Right cardiac atrium (tissue), 5 donors: ENCODE measurements at regions not wholly inside any gene's neighbourhood (a gene's known extent, or its start where the extent isn't known, plus 50 kb on each side); places are given as distances from the start of the nearest gene placed in this dataset.

Source experiments
- ATAC-seq, 2 donors: fragments of 200-7000 bp; cut with Tn5 transposase; one replicate each; pipeline versions ENCODE4 v1.8.0 to v1.9.1; 2020; ENCODE audit warnings: moderate library complexity in 2 of 2, mild to moderate bottlenecking in 1 of 2
- DNase-seq, 3 donors: peaks; one replicate each; pipeline ENCODE4 v3.0.0-alpha.2; 2020
- H3K27ac ChIP-seq: one replicate; pipeline ENCODE4 v1.5.1; 2013; ENCODE audit warnings: mild to moderate bottlenecking, low read length, control low read depth, moderate library complexity
- H3K27me3 ChIP-seq: one replicate; pipeline ENCODE4 v1.6.1; 2013; ENCODE audit not compliant: control insufficient read depth, insufficient read depth
- H3K4me1 ChIP-seq: one replicate; pipeline ENCODE4 v1.6.1; 2013; ENCODE audit warnings: low read length; ENCODE audit not compliant: control insufficient read depth, insufficient read depth
- H3K4me3 ChIP-seq: one replicate; pipeline ENCODE4 v1.5.1; 2013; ENCODE audit warnings: low read length, control low read depth
- H3K9me3 ChIP-seq: one replicate; pipeline ENCODE4 v1.6.1; 2013; ENCODE audit warnings: low read length; ENCODE audit not compliant: control insufficient read depth
- WGBS: extraction: QIAGEN DNeasy Blood & Tissue Kit; methylation state at CpG from one replicate; pipeline ENCODE4 v1.1.7; 2013; 5-methylcytosine and 5-hydroxymethylcytosine counted together
- intact Hi-C, 4 donors: fragments of 100-400 bp; cut with DNase I; formaldehyde crosslinking; loops; one replicate each; pipeline versions ENCODE4 v1.11.0 to v1.14.0; 2022 to 2023
- donor health status: healthy with polysubstance abuse.
- donor health status: DM: no; HTN: yes; CAD: no.
- donor health status: DM: no; HTN: no; CAD: no.
- donor health status: DM: no; HTN: yes; CAD: no; lungs with severe emphysema.
- donor health status: DM: yes; HTN: yes; CAD: no.

DNA sequence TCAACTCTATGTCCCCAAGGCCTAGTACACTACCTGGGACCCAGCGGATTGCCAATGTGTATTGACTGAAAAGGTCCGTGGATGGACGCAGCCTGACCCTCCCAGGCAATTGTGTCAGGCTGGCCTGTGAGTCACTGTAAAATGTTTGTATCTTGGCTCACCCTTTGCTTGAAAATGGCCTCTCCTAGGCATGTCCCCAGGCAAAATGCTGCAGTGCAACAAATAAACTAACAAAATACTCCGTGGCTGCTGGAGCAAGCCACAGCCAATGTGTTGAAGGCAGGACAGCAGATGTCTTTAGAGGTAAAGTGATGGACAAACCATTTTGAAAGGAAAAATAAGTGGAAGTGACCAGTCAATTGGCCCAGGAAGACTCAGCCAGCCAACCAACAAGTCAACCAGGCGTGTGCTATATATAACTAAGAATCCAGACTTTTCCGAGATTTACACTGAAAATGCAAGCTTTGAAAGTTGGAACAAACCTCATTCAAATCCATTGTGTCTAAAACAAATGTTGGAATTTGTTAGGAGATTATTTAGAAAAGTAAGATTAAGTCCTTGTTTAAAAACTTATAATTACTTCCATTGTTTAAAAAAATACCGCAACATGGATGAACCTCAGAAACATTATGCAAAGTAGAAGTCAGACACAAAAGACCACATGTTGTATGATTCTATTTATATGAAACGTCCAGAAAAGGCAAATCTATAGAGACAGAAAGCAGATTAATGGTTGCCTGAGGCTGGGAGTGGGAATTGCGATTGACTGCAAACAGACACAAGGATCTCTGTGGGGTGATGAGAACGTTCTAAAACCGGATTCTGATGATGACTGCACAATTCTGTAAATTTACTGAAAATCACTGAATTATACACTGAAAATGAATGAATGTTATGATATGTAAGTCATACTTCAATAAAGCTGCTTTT is 191.2 kb downstream of the TLE3 start:
- peaks cover 2% of the 10 kb centered on the region for H3K4me1 ChIP-seq
- 90% methylated on average over 11 of the region's 11 CpGs for WGBS
- no peak for DNase-seq
- ATAC-seq: no peak
- H3K27me3 ChIP-seq: no peaks in the 10 kb centered on the region
- no peak overlapping the region for H3K4me3 ChIP-seq
- H3K27ac ChIP-seq: no peak overlapping the region
- H3K9me3 ChIP-seq: no peaks in the 10 kb centered on the region
- intact Hi-C loops: no loop called here

DNA sequence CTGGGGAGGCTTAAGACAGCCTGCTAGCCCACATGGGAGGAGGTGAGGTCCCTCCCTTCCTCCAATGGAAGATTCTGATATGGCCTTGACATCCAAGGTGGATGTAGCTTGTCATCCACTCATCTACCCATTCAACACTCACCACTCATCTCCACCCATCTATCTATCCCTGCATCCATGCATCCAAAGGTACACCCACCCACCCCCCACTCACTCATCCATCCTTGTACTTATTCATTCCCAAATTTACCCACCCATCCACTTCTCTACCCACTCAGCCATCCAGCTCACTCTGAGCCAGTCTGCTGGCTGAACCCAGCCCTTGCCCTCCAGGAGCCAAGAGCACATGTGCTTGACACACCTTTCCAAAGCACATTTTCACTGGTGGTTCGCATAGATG is 189.7 kb downstream of the TLE3 start:
- Histone ChIP-seq H3K27ac (no peak overlapping the region), H3K4me3 (no peak overlapping the region), H3K9me3 (no peaks in the 10 kb centered on the region), H3K4me1 (no peaks in the 10 kb centered on the region), H3K27me3 (no peaks in the 10 kb centered on the region)
- intact Hi-C loops: no loop called here
- ATAC-seq (no peak), DNase-seq (no peak)
- 94% methylated on average over 1 of the region's 1 CpG for WGBS

DNA sequence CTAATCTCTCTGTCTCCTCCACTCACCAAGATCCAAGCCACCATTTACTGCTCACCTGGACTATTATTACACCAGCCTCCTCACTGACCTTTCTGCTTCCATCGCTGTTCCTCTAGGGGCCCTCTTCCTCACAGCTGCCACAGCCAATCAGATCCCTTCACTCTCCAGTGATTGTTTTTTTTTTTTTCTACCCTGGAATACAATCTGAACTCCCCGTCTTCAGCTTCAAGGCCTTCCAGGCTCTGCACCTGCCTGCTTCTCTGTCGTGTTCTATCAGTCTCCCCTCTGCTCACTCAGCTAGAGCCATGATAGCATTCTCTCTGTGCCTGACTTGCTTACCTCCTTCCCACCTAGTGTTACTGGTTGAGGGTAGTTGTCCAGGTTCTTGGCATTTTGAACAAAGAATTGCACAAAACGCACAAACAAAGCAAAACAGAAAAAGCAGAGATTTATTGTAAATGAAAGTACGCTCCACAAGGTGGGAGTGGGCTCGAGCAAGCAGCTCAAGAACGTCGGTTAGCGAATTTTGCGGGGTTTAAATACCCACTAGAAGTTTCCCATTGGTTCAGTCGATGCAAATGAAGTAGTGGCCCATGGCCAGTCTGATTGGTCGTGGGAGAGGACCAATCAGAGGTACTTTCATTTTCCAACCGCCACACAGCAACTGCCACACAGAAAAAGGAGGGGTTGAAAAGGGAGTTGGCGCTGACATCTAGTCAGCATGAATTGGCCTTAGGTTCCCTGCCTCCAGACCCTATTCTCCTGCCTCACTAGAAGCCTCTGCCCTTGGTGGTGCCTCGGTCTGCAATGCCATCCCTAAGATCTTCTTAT is 188.9 kb downstream of the TLE3 start:
- Histone ChIP-seq H3K9me3 (no peaks in the 10 kb centered on the region), H3K27ac (no peak overlapping the region), H3K27me3 (no peaks in the 10 kb centered on the region), H3K4me1 (no peaks in the 10 kb centered on the region), H3K4me3 (no peak overlapping the region)
- DNase-seq (no peak), ATAC-seq (no peak)
- 93% methylated on average over 15 of the region's 15 CpGs for WGBS
- intact Hi-C loops: no loop called here

DNA sequence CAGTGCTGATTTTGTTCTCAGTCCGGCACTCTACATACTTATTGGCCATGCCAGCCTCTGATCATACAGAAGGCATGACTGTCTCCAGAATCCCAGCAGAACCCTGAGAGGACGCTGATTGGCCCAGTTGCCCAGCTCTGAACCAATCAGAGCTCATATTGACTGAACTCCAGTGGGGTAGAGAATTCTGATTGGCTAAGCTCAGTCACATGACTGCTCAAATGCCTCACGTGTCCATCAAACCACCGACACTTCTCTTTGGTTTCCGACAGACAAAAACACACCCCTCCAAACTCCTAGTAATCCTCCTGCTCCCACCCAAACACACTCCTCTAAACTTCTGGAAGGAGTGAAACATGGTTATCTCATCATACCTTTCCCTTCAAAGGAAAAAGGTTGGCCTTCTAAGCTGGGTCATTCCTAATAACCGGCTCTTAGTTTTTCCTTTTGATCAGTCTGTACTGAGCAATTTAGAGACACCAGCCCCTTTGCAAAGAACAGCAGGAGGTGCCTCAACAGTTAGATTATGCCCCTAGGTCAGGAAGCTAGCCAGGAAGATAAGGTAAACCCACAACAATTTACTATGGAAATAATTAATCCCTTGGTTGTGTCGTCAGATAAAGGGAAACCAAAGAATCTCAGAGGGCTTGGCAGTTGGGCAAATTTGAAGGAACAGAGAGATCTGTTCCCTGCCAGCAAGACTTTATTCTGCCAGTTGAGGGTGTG is 187.8 kb downstream of the TLE3 start:
- intact Hi-C loops: no loop called here
- Histone ChIP-seq H3K4me3 (no peak overlapping the region), H3K27me3 (no peaks in the 10 kb centered on the region), H3K4me1 (no peaks in the 10 kb centered on the region), H3K9me3 (no peaks in the 10 kb centered on the region), H3K27ac (no peak overlapping the region)
- WGBS: 70% methylated on average over 7 of the region's 7 CpGs
- DNase-seq: no peak
- no peak for ATAC-seq

DNA sequence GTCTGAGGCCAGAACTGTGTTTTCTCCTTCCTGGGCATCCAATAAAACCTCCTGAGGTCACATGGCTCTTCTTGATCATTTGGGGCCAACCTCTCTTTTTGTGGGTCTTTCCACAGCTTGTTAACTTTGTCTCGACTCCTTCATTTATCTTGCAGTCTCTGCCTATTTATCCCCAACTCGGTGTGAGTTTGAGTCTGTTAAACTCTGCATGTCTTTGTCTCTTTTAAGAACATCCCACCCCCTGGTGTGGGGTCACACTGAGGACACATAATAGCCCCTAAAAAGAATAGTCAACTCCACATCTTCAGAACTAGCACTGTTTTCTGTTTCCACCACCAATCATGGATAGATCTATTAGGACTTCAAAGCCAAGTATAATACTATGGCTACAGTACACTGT is 187.2 kb downstream of the TLE3 start:
- intact Hi-C loops: no loop called here
- H3K27me3 ChIP-seq: no peaks in the 10 kb centered on the region
- no peak overlapping the region for H3K4me3 ChIP-seq
- H3K27ac ChIP-seq: no peak overlapping the region
- WGBS: 73% methylated on average over 2 of the region's 2 CpGs
- no peaks in the 10 kb centered on the region for H3K4me1 ChIP-seq
- no peak for DNase-seq
- no peaks in the 10 kb centered on the region for H3K9me3 ChIP-seq
- no peak for ATAC-seq

DNA sequence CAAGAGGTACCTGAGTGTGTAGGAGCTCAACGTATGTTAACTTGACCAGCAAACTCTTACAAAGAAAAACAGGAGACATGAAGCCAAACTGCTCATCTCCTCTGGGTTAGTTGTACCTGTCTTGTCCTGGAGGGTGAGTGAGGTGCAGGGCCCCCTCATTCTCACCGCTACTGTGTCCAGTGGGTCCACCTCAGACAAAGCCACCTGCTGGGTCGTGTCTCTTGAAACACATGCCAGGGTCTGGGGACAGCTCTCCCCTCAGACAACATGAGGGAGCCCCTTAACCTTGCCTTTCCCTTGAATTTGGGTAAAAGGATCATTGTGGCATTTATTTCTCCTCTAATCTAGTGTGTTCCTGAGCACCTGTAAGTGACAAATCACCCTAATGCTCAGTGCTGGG is 185.6 kb downstream of the TLE3 start:
- Histone ChIP-seq H3K4me1 (no peaks in the 10 kb centered on the region), H3K27ac (no peak overlapping the region), H3K9me3 (no peaks in the 10 kb centered on the region), H3K4me3 (no peak overlapping the region), H3K27me3 (no peaks in the 10 kb centered on the region)
- no peak for DNase-seq
- intact Hi-C loops: no loop called here
- no peak for ATAC-seq
- WGBS: 90% methylated on average over 3 of the region's 3 CpGs

DNA sequence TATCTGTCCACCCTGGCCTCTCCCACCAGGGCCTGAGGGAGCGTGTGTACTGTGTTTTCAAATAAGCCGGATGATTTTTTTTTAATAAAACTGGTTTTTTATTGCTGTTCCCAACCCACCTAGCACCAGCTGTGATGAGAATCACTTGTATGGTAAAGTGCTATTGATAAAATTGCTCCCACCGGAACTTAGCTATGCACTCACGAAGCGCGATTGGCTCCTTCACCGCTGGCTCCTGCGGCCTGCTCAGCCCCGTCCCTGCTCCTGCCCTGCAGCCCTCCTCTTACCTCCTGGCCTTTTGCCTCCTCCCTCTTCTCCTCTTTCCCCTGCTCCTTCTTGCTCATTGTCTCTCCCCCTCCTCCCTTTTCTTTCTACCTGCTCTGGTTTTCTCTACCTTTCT is 183.7 kb downstream of the TLE3 start:
- 82% methylated on average over 9 of the region's 9 CpGs for WGBS
- H3K4me3 ChIP-seq: no peak overlapping the region
- DNase-seq: no peak
- no peaks in the 10 kb centered on the region for H3K4me1 ChIP-seq
- H3K27ac ChIP-seq: no peak overlapping the region
- intact Hi-C loops: no loop called here
- H3K9me3 ChIP-seq: no peaks in the 10 kb centered on the region
- ATAC-seq: no peak
- H3K27me3 ChIP-seq: no peaks in the 10 kb centered on the region

DNA sequence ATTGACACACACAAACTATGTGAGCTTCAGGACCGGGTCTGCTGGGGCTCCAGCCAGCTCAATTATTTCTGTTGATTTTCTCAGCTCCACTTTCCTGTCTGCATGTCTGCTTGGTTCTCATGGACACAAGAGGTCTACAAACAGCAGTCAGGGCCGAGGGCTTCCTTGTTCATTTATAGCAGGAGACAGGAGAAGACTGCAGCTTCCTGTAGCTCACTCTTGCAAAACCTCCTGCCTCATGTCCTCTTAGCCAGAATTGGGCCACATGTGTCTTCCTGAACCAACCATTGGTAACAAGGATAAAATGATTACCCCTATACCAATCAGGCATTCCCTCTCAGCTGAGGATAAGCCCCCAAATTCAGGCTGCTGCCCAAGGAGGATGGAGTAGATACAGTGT is 182.8 kb downstream of the TLE3 start:
- no peaks in the 10 kb centered on the region for H3K9me3 ChIP-seq
- 49% methylated on average over 2 of the region's 2 CpGs for WGBS
- no peaks in the 10 kb centered on the region for H3K27me3 ChIP-seq
- no peak for DNase-seq
- no peak for ATAC-seq
- intact Hi-C loops: no loop called here
- no peak overlapping the region for H3K27ac ChIP-seq
- no peaks in the 10 kb centered on the region for H3K4me1 ChIP-seq
- no peak overlapping the region for H3K4me3 ChIP-seq

DNA sequence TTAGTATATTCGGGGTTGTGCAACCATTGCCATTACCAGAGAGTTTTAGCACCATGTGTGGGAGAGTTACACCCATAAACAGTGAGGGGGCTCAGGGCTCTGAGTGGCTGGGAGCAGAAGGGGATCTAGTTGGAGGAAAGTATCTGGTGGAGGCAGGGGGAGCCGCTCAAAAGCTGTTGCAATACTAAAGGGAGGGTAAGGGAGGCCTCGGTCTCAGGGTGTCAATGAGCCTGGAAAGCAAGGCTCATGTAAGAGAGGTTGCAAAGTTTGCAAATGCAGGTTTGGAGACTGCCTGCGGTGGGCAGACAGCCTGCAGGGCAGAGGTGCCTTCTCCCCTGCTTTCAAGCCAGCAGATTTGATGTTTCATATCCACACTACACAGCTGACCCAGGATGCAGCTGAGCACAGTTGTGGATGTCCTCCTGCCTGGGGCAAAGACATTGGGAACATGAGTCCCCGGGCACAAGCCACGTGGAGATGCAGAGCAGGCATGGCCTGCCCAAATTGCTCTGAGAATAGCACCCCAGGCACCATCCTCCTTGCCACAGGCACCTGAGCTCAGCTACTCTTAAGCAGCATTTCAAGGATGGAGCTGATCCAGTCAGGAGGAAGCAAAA is 181.4 kb downstream of the TLE3 start:
- Histone ChIP-seq H3K9me3 (peaks cover under 1% of the 10 kb centered on the region), H3K4me3 (no peak overlapping the region), H3K4me1 (no peaks in the 10 kb centered on the region), H3K27ac (no peak overlapping the region), H3K27me3 (no peaks in the 10 kb centered on the region)
- ATAC-seq (no peak), DNase-seq (no peak)
- 85% methylated on average over 6 of the region's 6 CpGs for WGBS
- intact Hi-C loops: no loop called here

DNA sequence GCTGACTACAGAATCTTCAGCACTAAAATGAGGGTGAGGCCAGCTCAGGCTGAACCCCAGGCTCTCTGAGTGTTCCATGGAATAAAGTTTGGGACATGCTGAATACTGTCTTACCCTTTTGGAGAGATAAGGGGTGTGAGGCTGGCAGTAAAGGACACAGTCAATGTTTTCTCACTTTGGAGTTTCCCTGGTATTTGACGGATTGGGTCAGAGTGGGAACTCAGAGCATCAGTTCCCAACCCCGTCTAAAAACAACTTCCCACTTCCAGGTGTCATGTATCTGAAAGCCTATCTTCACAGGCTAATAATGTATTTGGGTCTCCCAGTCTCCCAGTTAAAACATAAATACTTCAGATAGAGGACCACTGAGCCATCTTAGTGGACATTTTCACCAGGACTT is 180.7 kb downstream of the TLE3 start:
- intact Hi-C loops: no loop called here
- Histone ChIP-seq H3K4me1 (no peaks in the 10 kb centered on the region), H3K4me3 (no peak overlapping the region), H3K9me3 (peaks cover 2% of the 10 kb centered on the region), H3K27ac (no peak overlapping the region), H3K27me3 (no peaks in the 10 kb centered on the region)
- DNase-seq (no peak), ATAC-seq (no peak)
- 71% methylated on average over 2 of the region's 2 CpGs for WGBS
